NOMO-1 (cell line): ENCODE measurements at regions not wholly inside any gene's neighbourhood (a gene's known extent, or its start where the extent isn't known, plus 50 kb on each side); places are given as distances from the start of the nearest gene placed in this dataset.
A peak's percentile ranks its signal among the peaks of the same experiment; 100 is the strongest.
"Not testable (repeated sequence)": the region's sequence is repeated elsewhere in the genome, so short reads cannot be mapped to it uniquely, and the experiment has no call there.

Experiments
- DNase-seq, 2 experiments: peaks; one replicate each; lab custom pipeline; 2025; ENCODE audit not compliant: unreplicated experiment in 2 of 2; lab: John Stamatoyannopoulos, UW

- not testable (repeated sequence) for DNase-seq
Measured at GRCh38 chr16:29297809-29298177, 108.7 kb downstream of the NPIPB11 start.

GRCh38 chr16:29297144-29297808 is 109.2 kb downstream of the NPIPB11 start:
- not testable (repeated sequence) for DNase-seq

GRCh38 chr16:29296176-29296575 is 110.3 kb downstream of the NPIPB11 start:
- not testable (repeated sequence) for DNase-seq

- DNase-seq = not testable (repeated sequence)
Measured at GRCh38 chr16:29294951-29295795, 111.3 kb downstream of the NPIPB11 start.

GRCh38 chr16:29294400-29294933 is 112.0 kb downstream of the NPIPB11 start:
- not testable (repeated sequence) for DNase-seq

- not testable (repeated sequence) for DNase-seq
Measured at GRCh38 chr16:29293545-29293944, 113.0 kb downstream of the NPIPB11 start.

- DNase-seq = not testable (repeated sequence)
Measured at GRCh38 chr16:29292952-29293471, 113.5 kb downstream of the NPIPB11 start.

GRCh38 chr16:29291329-29292271 is 114.9 kb downstream of the NPIPB11 start:
- not testable (repeated sequence) for DNase-seq

GRCh38 chr16:29290631-29291247 is 115.8 kb downstream of the NPIPB11 start:
- DNase-seq = peak in 1 of 2 experiments; percentile 37

- DNase-seq = not testable (repeated sequence)
Measured at GRCh38 chr16:29289516-29290239, 116.8 kb downstream of the NPIPB11 start.

GRCh38 chr16:29288711-29289474 is 117.6 kb downstream of the NPIPB11 start:
- not testable (repeated sequence) for DNase-seq

- DNase-seq = not testable (repeated sequence)
Measured at GRCh38 chr16:29287871-29288535, 118.5 kb downstream of the NPIPB11 start.

- DNase-seq = not testable (repeated sequence)
Measured at GRCh38 chr16:29287246-29287645, 119.3 kb downstream of the NPIPB11 start.

GRCh38 chr16:29286796-29287195 is 119.7 kb downstream of the NPIPB11 start:
- DNase-seq = not testable (repeated sequence)

GRCh38 chr16:29286161-29286560 is 120.3 kb downstream of the NPIPB11 start:
- DNase-seq = not testable (repeated sequence)

- not testable (repeated sequence) for DNase-seq
Measured at GRCh38 chr16:29285151-29285885, 121.2 kb downstream of the NPIPB11 start.

GRCh38 chr16:29284723-29285122 is 121.8 kb downstream of the NPIPB11 start:
- not testable (repeated sequence) for DNase-seq
